ENCODE measurements at regions not wholly inside any gene's neighbourhood (a gene's known extent, or its start where the extent isn't known, plus 50 kb on each side); places are given as distances from the start of the nearest gene placed in this dataset.

- Histone ChIP-seq H3K23me2 (ENCODE audit: insufficient read length, low read depth, low read length, poor library complexity, severe bottlenecking) (no peaks in the 10 kb centered on the region), H3K14ac (ENCODE audit: insufficient read depth, low read length) (no peak overlapping the region), H3K27ac (ENCODE audit: insufficient read length, low read depth, low read length) (no peak overlapping the region), H2BK5ac (ENCODE audit: insufficient read length, low read length) (no peak overlapping the region), H2AK5ac (ENCODE audit: insufficient read length, low read length) (no peak overlapping the region), H3K56ac (ENCODE audit: insufficient read length, low read depth, low read length) (no peak overlapping the region), H3K4me1 (ENCODE audit: insufficient read depth, low read length) (no peaks in the 10 kb centered on the region), H3T11ph (ENCODE audit: low read length) (no peak overlapping the region), H2BK12ac (ENCODE audit: insufficient read length, low read depth, low read length) (no peak overlapping the region), H2BK20ac (ENCODE audit: low read depth, low read length, poor library complexity, severe bottlenecking) (no peak overlapping the region), H3K4ac (ENCODE audit: low read depth, low read length) (no peak overlapping the region), H3K27me3 (ENCODE audit: insufficient read depth, low read length) (no peaks in the 10 kb centered on the region), H4K5ac (ENCODE audit: insufficient read length, low read depth, low read length) (no peak overlapping the region), H3K79me1 (ENCODE audit: insufficient read depth, low read depth, low read length, poor library complexity, severe bottlenecking) (no peaks in the 10 kb centered on the region), H3K9me3 (ENCODE audit: control insufficient read depth, low read depth, low read length) (no peaks in the 10 kb centered on the region), H3K79me2 (ENCODE audit: insufficient read depth, low read length) (no peaks in the 10 kb centered on the region), H2AFZ (ENCODE audit: low read length) (no peak overlapping the region), H3K18ac (ENCODE audit: insufficient read length, low read depth, low read length) (no peak overlapping the region), H2BK15ac (ENCODE audit: low read depth, low read length) (no peak overlapping the region), H4K8ac (replicated peaks; ENCODE audit: insufficient read length, low read depth, low read length) (no peak overlapping the region), H4K20me1 (ENCODE audit: control insufficient read depth, insufficient read depth, insufficient read length) (no peaks in the 10 kb centered on the region), H2BK120ac (ENCODE audit: low read depth, low read length, poor library complexity, severe bottlenecking) (no peak overlapping the region), H4K91ac (ENCODE audit: insufficient read length, low read depth, low read length) (no peak overlapping the region), H3K4me2 (ENCODE audit: insufficient read depth, insufficient read length, low read length) (no peak overlapping the region), H3K9ac (ENCODE audit: extremely low read depth, insufficient read length, low read length) (no peak overlapping the region), H3K23ac (ENCODE audit: insufficient read length, low read depth, low read length) (no peak overlapping the region)
- DNase-seq = no peak
- TF ChIP-seq CTCF (conservative IDR thresholded peaks at IDR 0.05) = no peak
- Mint-ChIP-seq H3K36me3 (ENCODE audit: insufficient read depth in 1 of 3, low read depth in 3 of 3) (no peaks in the 10 kb centered on the region), H3K4me1 (no peaks in the 10 kb centered on the region), H3K27ac (no peak overlapping the region), H3K9me3 (no peaks in the 10 kb centered on the region; a peak in 1 of 5 replicates), H3K4me3 (no peak overlapping the region), H3K27me3 (ENCODE audit: low read depth) (peaks cover 12% of the 10 kb centered on the region)
- WGBS (ENCODE audit: extremely low coverage, insufficient read length, low lambda C conversion rate) = no CpG with 5 or more reads among the region's 5 CpGs
These were observed 67.4 kb upstream of the WDR1 start for GRCh38 chr4:10184041-10184440.
